ENCODE measurements at regions not wholly inside any gene's neighbourhood (a gene's known extent, or its start where the extent isn't known, plus 50 kb on each side); places are given as distances from the start of the nearest gene placed in this dataset.

DNA sequence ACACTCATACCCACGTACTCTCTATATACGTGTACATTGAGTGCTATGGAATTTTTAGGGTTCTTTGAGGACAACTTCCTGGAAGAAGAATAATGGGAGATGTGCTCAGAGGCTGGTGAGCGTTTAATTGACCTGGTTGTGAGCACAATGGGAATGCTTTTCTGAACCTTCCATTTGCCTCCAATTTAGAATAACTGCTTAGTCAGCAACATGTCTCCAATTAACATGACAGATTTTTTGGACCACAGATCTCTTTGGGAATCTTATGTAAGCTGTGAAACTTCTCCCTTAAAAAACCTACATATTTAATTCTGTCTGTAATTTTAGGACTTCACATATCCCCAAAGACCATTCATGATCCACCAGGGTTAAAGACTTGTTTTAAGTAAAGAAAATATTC lies 166.7 kb upstream of the TNP1 start:
- TF ChIP-seq EZH2 (IDR thresholded peaks at IDR 0.05; ENCODE audit: low read depth) = no peak
- TF ChIP-seq, protein P1, sequence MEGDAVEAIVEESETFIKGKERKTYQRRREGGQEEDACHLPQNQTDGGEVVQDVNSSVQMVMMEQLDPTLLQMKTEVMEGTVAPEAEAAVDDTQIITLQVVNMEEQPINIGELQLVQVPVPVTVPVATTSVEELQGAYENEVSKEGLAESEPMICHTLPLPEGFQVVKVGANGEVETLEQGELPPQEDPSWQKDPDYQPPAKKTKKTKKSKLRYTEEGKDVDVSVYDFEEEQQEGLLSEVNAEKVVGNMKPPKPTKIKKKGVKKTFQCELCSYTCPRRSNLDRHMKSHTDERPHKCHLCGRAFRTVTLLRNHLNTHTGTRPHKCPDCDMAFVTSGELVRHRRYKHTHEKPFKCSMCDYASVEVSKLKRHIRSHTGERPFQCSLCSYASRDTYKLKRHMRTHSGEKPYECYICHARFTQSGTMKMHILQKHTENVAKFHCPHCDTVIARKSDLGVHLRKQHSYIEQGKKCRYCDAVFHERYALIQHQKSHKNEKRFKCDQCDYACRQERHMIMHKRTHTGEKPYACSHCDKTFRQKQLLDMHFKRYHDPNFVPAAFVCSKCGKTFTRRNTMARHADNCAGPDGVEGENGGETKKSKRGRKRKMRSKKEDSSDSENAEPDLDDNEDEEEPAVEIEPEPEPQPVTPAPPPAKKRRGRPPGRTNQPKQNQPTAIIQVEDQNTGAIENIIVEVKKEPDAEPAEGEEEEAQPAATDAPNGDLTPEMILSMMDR (conservative IDR thresholded peaks at IDR 0.05) = no peak

Measured in PC-9 (cell line).